GM10266 (cell line): ENCODE measurements at regions not wholly inside any gene's neighbourhood (a gene's known extent, or its start where the extent isn't known, plus 50 kb on each side); places are given as distances from the start of the nearest gene placed in this dataset.

ENCODE experiments used
- DNase-seq: peaks from one replicate; pipeline ENCODE4 v3.0.0; 2012; ENCODE audit errors: extremely low spot score
- TF ChIP-seq, protein P1 (sequence below): IDR thresholded peaks from 2 replicates; pipeline ENCODE4 v1.5.1; 2012; ENCODE audit warnings: mild to moderate bottlenecking, low read depth; ENCODE audit not compliant: control insufficient read depth, insufficient read depth; ENCODE audit errors: missing control alignments

DNA sequence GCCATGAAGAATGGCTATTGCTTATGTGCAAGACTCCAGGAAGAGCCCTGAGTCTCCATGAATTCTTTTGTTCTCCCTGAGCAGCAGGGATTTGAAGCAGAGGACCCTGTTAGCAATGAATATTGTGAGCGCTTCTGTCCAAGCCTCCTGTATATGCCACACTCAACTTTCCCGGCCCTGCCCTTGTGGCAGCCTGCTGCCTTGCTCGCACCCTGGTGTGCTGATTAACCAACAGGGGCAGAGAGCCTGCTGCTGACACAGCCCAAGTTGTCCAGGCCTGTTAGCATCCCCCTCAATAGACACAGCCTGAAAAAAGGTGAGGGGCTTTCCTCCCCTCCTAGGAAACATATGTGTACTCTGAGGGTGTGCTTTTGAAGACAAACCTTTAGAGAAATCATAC is 131.4 kb downstream of the BMP2 start:
- no peak for DNase-seq
- TF ChIP-seq, protein P1, sequence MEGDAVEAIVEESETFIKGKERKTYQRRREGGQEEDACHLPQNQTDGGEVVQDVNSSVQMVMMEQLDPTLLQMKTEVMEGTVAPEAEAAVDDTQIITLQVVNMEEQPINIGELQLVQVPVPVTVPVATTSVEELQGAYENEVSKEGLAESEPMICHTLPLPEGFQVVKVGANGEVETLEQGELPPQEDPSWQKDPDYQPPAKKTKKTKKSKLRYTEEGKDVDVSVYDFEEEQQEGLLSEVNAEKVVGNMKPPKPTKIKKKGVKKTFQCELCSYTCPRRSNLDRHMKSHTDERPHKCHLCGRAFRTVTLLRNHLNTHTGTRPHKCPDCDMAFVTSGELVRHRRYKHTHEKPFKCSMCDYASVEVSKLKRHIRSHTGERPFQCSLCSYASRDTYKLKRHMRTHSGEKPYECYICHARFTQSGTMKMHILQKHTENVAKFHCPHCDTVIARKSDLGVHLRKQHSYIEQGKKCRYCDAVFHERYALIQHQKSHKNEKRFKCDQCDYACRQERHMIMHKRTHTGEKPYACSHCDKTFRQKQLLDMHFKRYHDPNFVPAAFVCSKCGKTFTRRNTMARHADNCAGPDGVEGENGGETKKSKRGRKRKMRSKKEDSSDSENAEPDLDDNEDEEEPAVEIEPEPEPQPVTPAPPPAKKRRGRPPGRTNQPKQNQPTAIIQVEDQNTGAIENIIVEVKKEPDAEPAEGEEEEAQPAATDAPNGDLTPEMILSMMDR = no peak

DNA sequence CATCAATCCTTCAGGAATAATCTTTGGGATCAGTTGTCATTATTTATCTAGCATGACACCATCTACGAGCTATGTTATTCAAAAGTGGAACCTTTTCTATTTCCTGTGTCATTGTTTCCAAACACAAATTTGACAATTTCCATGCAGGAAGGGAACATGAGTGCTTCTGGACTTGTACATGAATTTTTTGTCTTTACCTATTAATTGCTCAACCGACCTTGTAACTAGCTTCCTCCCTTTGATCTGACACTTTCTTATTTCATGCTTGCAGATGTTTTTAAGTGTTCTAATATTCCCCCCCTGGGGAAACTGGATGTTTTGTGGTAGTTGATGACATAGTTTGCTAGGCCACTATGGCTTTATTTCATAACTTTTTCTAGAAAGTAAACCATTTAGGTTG is 139.4 kb downstream of the BMP2 start:
- TF ChIP-seq, protein P1 = no peak
- DNase-seq = no peak

DNA sequence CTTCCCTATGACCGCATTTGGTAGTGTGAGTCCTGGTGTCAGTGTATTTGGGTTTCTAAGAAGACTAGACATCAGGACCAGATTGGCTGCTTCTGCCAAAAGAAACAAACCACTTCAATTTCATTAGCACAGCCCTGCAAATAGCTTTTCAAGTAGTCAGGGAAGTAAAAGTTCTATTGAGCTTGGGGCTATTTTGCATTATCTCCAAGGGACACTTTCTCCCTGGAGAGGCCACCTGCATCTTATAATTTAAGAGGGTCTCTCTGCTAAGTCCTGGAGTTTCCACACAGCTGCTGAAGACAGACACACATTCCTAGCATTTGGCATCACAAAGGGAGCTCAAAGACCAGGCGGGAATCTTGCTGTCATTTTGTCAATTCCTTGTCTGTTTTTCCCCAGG is 141.2 kb downstream of the BMP2 start:
- TF ChIP-seq, protein P1 = no peak
- no peak for DNase-seq

DNA sequence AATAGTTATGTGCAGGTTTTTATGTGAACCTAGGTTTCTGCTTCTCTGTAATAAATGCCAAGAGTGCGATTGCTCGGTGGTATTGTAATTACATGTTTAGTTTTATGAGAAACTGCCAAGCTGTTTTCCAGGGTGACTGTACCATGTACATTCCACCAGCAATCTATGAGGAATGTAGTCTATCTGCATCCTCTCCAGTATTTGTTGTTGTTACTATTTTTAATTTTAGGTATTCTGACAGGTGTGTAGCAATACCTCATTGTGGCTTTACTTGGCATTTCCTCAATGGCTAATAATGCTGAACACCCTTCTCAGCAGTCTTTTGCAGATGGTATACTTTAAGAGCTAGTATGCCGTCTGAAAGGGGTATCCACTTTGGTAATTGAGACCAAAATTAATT is 142.1 kb downstream of the BMP2 start:
- TF ChIP-seq, protein P1 = no peak

DNA sequence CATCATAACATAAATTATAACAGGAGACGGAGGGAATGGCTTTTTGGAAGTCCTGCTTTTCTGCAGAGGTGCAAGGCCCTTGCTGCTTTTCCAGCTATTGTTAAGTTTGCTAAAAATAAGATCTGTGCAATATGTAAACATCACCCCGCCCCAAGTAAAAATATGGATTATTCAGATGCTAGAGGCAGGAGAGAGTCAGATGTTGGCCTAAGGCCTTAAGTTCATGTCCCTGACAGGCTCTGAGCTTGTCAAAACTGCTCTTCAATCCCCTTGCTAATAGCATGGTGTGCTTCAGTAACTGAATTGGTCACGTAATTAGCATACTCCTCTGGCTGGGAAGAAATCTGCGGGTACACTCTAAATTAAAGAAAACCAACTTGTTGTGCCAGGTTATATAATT is 147.5 kb downstream of the BMP2 start:
- TF ChIP-seq, protein P1 = no peak
- DNase-seq = no peak

More for the DNA sequence above, 142.1 kb downstream of the BMP2 start:
- DNase-seq = no peak

DNA sequence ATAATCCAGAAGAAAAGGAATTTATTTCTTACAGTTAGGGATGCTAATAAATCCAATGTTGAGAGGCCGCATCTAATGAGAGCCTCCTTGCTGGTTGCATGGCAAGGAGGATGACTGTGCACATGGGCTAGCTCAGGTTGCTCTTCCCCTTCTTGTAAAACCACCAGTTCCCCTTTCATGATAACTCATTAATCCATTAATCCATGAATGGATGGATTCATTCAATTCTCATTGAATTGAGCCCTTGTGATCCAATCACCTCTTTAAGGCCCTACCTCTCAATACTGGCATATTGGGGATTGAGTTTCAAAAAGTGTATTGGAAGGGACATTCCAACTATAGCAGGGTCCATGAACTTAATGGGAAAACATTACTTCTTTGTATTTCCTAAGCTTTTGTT is 149.5 kb downstream of the BMP2 start:
- no peak for DNase-seq
- TF ChIP-seq, protein P1 = no peak

DNA sequence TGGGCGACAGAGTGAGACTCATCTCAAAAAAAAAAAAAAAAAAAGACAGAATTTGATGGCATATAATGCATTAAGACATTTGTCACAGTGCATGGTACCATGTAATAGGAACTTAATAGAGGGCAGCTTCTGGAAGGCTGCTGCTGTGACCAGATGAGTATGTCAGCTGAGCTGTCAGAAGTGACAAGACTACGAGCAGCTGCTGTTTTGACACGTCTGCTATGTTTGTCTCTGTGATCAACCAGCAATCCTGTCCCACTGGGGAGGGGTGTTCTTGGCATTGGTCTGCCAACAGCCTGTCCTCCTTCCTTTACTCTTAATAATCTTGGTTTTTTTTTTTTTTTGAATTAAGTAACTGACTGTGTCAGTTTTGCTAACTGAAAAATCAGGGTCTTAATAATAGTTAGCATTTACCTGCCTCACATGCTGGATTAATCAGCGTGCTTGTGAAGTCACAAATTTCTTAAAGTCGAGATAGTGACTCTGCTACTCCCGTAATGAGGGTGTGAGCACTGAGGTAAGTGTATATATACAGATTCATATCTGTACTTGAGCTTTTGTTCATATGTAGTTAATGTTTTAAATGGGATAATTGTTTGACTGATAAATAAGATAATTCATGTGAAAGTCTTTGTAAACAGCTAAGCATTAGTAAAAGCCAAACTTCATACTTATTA is 152.4 kb downstream of the BMP2 start:
- no peak for DNase-seq
- TF ChIP-seq, protein P1 = no peak
